H9 (cell line): ENCODE measurements at regions not wholly inside any gene's neighbourhood (a gene's known extent, or its start where the extent isn't known, plus 50 kb on each side); places are given as distances from the start of the nearest gene placed in this dataset.
A peak's percentile ranks its signal among the peaks of the same experiment; 100 is the strongest.
"Not testable (repeated sequence)": the region's sequence is repeated elsewhere in the genome, so short reads cannot be mapped to it uniquely, and the experiment has no call there.

Experiments
- DNase-seq: peaks from one replicate; pipeline ENCODE4 v3.0.0-alpha.2; 2017
- H2AFZ ChIP-seq: one replicate; pipeline ENCODE4 v1.6.1; 2013; ENCODE audit warnings: mild to moderate bottlenecking, low read length, control low read depth, moderate library complexity
- H2AK5ac ChIP-seq: 2 replicates; pipeline ENCODE4 v1.6.1; 2013; ENCODE audit warnings: low read length, control low read depth, mixed read lengths; ENCODE audit not compliant: insufficient read length
- H2BK120ac ChIP-seq: one replicate; pipeline ENCODE4 v1.6.1; 2013; ENCODE audit warnings: low read depth, mild to moderate bottlenecking, low read length, control low read depth, inconsistent platforms; ENCODE audit not compliant: poor library complexity, severe bottlenecking
- H2BK12ac ChIP-seq: 2 replicates; pipeline ENCODE4 v1.6.1; 2013; ENCODE audit warnings: low read length, control low read depth, mixed read lengths, low read depth; ENCODE audit not compliant: insufficient read length
- H2BK15ac ChIP-seq: 2 replicates; pipeline ENCODE4 v1.6.1; 2013; ENCODE audit warnings: low read depth, low read length, control low read depth
- H2BK20ac ChIP-seq: one replicate; pipeline ENCODE4 v1.6.1; 2013; ENCODE audit warnings: low read depth, mild to moderate bottlenecking, low read length, control low read depth, inconsistent platforms; ENCODE audit not compliant: poor library complexity, severe bottlenecking
- H2BK5ac ChIP-seq: 2 replicates; pipeline ENCODE4 v1.6.1; 2013; ENCODE audit warnings: low read length, control low read depth, mixed read lengths; ENCODE audit not compliant: insufficient read length
- H3K14ac ChIP-seq: 2 replicates; pipeline ENCODE4 v1.6.1; 2013; ENCODE audit warnings: low read length, control low read depth; ENCODE audit not compliant: insufficient read depth
- H3K18ac ChIP-seq: 2 replicates; pipeline ENCODE4 v1.6.1; 2013; ENCODE audit warnings: low read depth, mild to moderate bottlenecking, mixed read lengths, low read length, control low read depth; ENCODE audit not compliant: insufficient read length
- H3K23ac ChIP-seq: 2 replicates; pipeline ENCODE4 v1.6.1; 2013; ENCODE audit warnings: low read length, control low read depth, mixed read lengths, low read depth; ENCODE audit not compliant: insufficient read length
- H3K23me2 ChIP-seq: 2 replicates; pipeline ENCODE4 v1.6.1; 2013; ENCODE audit warnings: low read depth, mild to moderate bottlenecking, mixed read lengths, low read length, control low read depth; ENCODE audit not compliant: insufficient read length, poor library complexity, severe bottlenecking
- H3K27ac ChIP-seq: 2 replicates; pipeline ENCODE4 v1.5.1; 2013; ENCODE audit warnings: low read length, control low read depth, mixed read lengths, low read depth; ENCODE audit not compliant: insufficient read length
- H3K27me3 ChIP-seq: 2 replicates; pipeline ENCODE4 v1.6.1; 2013; ENCODE audit warnings: low read length, control low read depth, inconsistent platforms; ENCODE audit not compliant: insufficient read depth
- H3K4ac ChIP-seq: 2 replicates; pipeline ENCODE4 v1.6.1; 2013; ENCODE audit warnings: low read depth, mild to moderate bottlenecking, control low read depth, inconsistent platforms, low read length, moderate library complexity
- H3K4me1 ChIP-seq: 2 replicates; pipeline ENCODE4 v1.6.1; 2013; ENCODE audit warnings: low read length, control low read depth, inconsistent platforms; ENCODE audit not compliant: insufficient read depth
- H3K4me2 ChIP-seq: 2 replicates; pipeline ENCODE4 v1.6.1; 2013; ENCODE audit warnings: low read length, control low read depth, mixed read lengths; ENCODE audit not compliant: insufficient read length, insufficient read depth
- H3K56ac ChIP-seq: 2 replicates; pipeline ENCODE4 v1.6.1; 2013; ENCODE audit warnings: low read depth, mild to moderate bottlenecking, mixed read lengths, low read length, control low read depth; ENCODE audit not compliant: insufficient read length
- H3K79me1 ChIP-seq: 2 replicates; pipeline ENCODE4 v1.6.1; 2013; ENCODE audit warnings: low read depth, mild to moderate bottlenecking, moderate library complexity, low read length, control low read depth, inconsistent platforms; ENCODE audit not compliant: insufficient read depth, poor library complexity, severe bottlenecking
- H3K79me2 ChIP-seq: 2 replicates; pipeline ENCODE4 v1.6.1; 2013; ENCODE audit warnings: low read length, control low read depth, inconsistent platforms; ENCODE audit not compliant: insufficient read depth
- H3K9ac ChIP-seq: 2 replicates; pipeline ENCODE4 v1.6.1; 2013; ENCODE audit warnings: low read length, control low read depth, mixed read lengths; ENCODE audit not compliant: insufficient read length; ENCODE audit errors: extremely low read depth
- H3K9me3 ChIP-seq: one replicate; pipeline ENCODE4 v1.6.1; 2013; ENCODE audit warnings: low read depth, low read length, inconsistent platforms; ENCODE audit not compliant: control insufficient read depth
- H3T11ph ChIP-seq: one replicate; pipeline ENCODE4 v1.6.1; 2013; ENCODE audit warnings: mild to moderate bottlenecking, low read length, control low read depth, inconsistent platforms
- H4K20me1 ChIP-seq: one replicate; pipeline ENCODE4 v1.6.1; 2013; ENCODE audit not compliant: control insufficient read depth, insufficient read length, insufficient read depth
- H4K5ac ChIP-seq: 2 replicates; pipeline ENCODE4 v1.6.1; 2013; ENCODE audit warnings: low read depth, mild to moderate bottlenecking, mixed read lengths, low read length, control low read depth; ENCODE audit not compliant: insufficient read length
- H4K8ac ChIP-seq: replicated peaks from 2 replicates; pipeline ENCODE4 v1.6.1; 2013; ENCODE audit warnings: low read length, control low read depth, mixed read lengths, low read depth; ENCODE audit not compliant: insufficient read length
- H4K91ac ChIP-seq: 2 replicates; pipeline ENCODE4 v1.6.1; 2013; ENCODE audit warnings: low read depth, mild to moderate bottlenecking, moderate library complexity, mixed read lengths, low read length, control low read depth; ENCODE audit not compliant: insufficient read length
- H3K27ac Mint-ChIP-seq, 3 experiments: 2 replicates in 2 of 3; 3 replicates in 1 of 3; pipeline ENCODE4 v1.8.0; 2020 to 2021; ENCODE audit warnings: mixed read lengths in 3 of 3, mild to moderate bottlenecking in 1 of 3, moderate library complexity in 1 of 3
- H3K27me3 Mint-ChIP-seq: 2 replicates; pipeline ENCODE4 v1.8.0; 2021; ENCODE audit warnings: low read depth, mild to moderate bottlenecking, moderate library complexity, mixed read lengths
- H3K36me3 Mint-ChIP-seq, 3 experiments: 2 replicates in 2 of 3; 3 replicates in 1 of 3; pipeline ENCODE4 v1.8.0; 2020 to 2021; ENCODE audit warnings: low read depth in 3 of 3, mixed read lengths in 3 of 3; ENCODE audit not compliant: insufficient read depth in 1 of 3
- H3K4me1 Mint-ChIP-seq, 2 experiments: 2 replicates each; pipeline ENCODE4 v1.8.0; 2020; ENCODE audit warnings: mixed read lengths in 2 of 2
- H3K4me3 Mint-ChIP-seq, 2 experiments: 2 replicates in 1 of 2; 3 replicates in 1 of 2; pipeline ENCODE4 v1.8.0; 2020 to 2021; ENCODE audit warnings: mild to moderate bottlenecking in 2 of 2, mixed read lengths in 2 of 2, moderate library complexity in 1 of 2
- H3K9me3 Mint-ChIP-seq, 2 experiments: 2 replicates in 1 of 2; 3 replicates in 1 of 2; pipeline ENCODE4 v1.8.0; 2020; ENCODE audit warnings: mild to moderate bottlenecking in 2 of 2, mixed read lengths in 2 of 2, moderate library complexity in 1 of 2
- CTCF ChIP-seq: fragments of 200-600 bp; sonication (generic); conservative IDR thresholded peaks from 3 replicates; pipeline ENCODE4 v1.8.0; 2021; ENCODE audit warnings: antibody characterized with exemption, mild to moderate bottlenecking
- WGBS: extraction: QIAGEN DNeasy Blood & Tissue Kit; methylation state at CpG from one replicate; pipeline ENCODE4 v1.1.7; 2013; ENCODE audit warnings: missing lambda C conversion rate, low lambda C conversion rate, mixed read lengths; ENCODE audit not compliant: insufficient read length; ENCODE audit errors: extremely low coverage; 5-methylcytosine and 5-hydroxymethylcytosine counted together

GRCh38 chrX:65420154-65420553 lies 114.4 kb downstream of the LAS1L start:
- H3K79me2 ChIP-seq, result no peaks in the 10 kb centered on the region
- H3K27ac ChIP-seq, result no peak overlapping the region
- no peak overlapping the region for H2BK15ac ChIP-seq
- no peaks in the 10 kb centered on the region for H3K27me3 ChIP-seq
- no peak overlapping the region for H4K5ac ChIP-seq
- no peak overlapping the region for H2BK120ac ChIP-seq
- H3K79me1 ChIP-seq, result no peaks in the 10 kb centered on the region
- H3K23me2 ChIP-seq, result no peaks in the 10 kb centered on the region
- no peaks in the 10 kb centered on the region for H3K4me1 ChIP-seq
- H2BK5ac ChIP-seq, result no peak overlapping the region
- peaks cover 2 to 15% (median 4%) of the 10 kb centered on the region in 3 experiments; a peak in 6 of 7 replicates for H3K36me3 Mint-ChIP-seq
- H2BK12ac ChIP-seq, result no peak overlapping the region
- H2BK20ac ChIP-seq, result no peak overlapping the region
- no peak overlapping the region for H3K14ac ChIP-seq
- no peak overlapping the region for H3K27ac Mint-ChIP-seq
- DNase-seq, result no peak
- H4K91ac ChIP-seq, result no peak overlapping the region
- no CpG with 5 or more reads among the region's 2 CpGs for WGBS
- H3K4me3 Mint-ChIP-seq, result no peak overlapping the region
- H3K23ac ChIP-seq, result no peak overlapping the region
- H2AFZ ChIP-seq, result no peak overlapping the region
- H3K27me3 Mint-ChIP-seq, result 0 out of 2 replicates have a peak, but pooled peaks cover 2% of the 10 kb centered on the region
- no peak overlapping the region for H3K18ac ChIP-seq
- no peak overlapping the region for H2AK5ac ChIP-seq
- H3K9me3 ChIP-seq, result peaks cover 13% of the 10 kb centered on the region
- no peak overlapping the region for H4K8ac ChIP-seq
- H3K56ac ChIP-seq, result no peak overlapping the region
- H3K9me3 Mint-ChIP-seq, result peaks cover 55 to 60% of the 10 kb centered on the region in 2 experiments
- no peak overlapping the region for H3T11ph ChIP-seq
- H3K4ac ChIP-seq, result no peak overlapping the region
- no peak overlapping the region for H3K9ac ChIP-seq
- no peaks in the 10 kb centered on the region for H4K20me1 ChIP-seq
- H3K4me1 Mint-ChIP-seq, result peaks cover 0 to 3% of the 10 kb centered on the region in 2 experiments; a peak in 2 of 4 replicates
- H3K4me2 ChIP-seq, result no peak overlapping the region
- TF ChIP-seq CTCF, result no peak

GRCh38 chrX:65407662-65408061 lies 126.9 kb downstream of the LAS1L start:
- Mint-ChIP-seq H3K36me3 (peaks cover 8 to 19% (median 11%) of the 10 kb centered on the region in 3 experiments; a peak in 6 of 7 replicates), H3K9me3 (peaks cover 68 to 73% of the 10 kb centered on the region in 2 experiments)
- not testable (repeated sequence) for H4K8ac ChIP-seq, H4K5ac ChIP-seq, H3K27me3 ChIP-seq, H3K4me1 ChIP-seq, H3K56ac ChIP-seq, H2BK20ac ChIP-seq, H3K14ac ChIP-seq, H2BK5ac ChIP-seq, H3K4me1 Mint-ChIP-seq, H2AK5ac ChIP-seq, H3K27ac ChIP-seq, DNase-seq, H4K91ac ChIP-seq, H2BK15ac ChIP-seq, H3K27ac Mint-ChIP-seq, H3K27me3 Mint-ChIP-seq, H3K79me2 ChIP-seq, H3K4me3 Mint-ChIP-seq, H2BK120ac ChIP-seq, H4K20me1 ChIP-seq, H3K79me1 ChIP-seq, H3K23ac ChIP-seq, H3K9me3 ChIP-seq, H3K23me2 ChIP-seq, H3K4ac ChIP-seq, H3T11ph ChIP-seq, H3K9ac ChIP-seq, H2AFZ ChIP-seq, H2BK12ac ChIP-seq, H3K18ac ChIP-seq
- WGBS, result no CpG with 5 or more reads among the region's 48 CpGs
- H3K4me2 ChIP-seq, result peak overlapping the region; percentile 37
